GM19324 (cell line): ENCODE measurements at regions not wholly inside any gene's neighbourhood (a gene's known extent, or its start where the extent isn't known, plus 50 kb on each side); places are given as distances from the start of the nearest gene placed in this dataset.

ENCODE experiments used
- ATAC-seq: cut with Tn5 transposase; IDR thresholded peaks from one replicate; pipeline ENCODE4 v1.9.1; 2021; ENCODE audit warnings: mild to moderate bottlenecking, moderate library complexity; ENCODE audit not compliant: unreplicated experiment, low FRiP score

DNA sequence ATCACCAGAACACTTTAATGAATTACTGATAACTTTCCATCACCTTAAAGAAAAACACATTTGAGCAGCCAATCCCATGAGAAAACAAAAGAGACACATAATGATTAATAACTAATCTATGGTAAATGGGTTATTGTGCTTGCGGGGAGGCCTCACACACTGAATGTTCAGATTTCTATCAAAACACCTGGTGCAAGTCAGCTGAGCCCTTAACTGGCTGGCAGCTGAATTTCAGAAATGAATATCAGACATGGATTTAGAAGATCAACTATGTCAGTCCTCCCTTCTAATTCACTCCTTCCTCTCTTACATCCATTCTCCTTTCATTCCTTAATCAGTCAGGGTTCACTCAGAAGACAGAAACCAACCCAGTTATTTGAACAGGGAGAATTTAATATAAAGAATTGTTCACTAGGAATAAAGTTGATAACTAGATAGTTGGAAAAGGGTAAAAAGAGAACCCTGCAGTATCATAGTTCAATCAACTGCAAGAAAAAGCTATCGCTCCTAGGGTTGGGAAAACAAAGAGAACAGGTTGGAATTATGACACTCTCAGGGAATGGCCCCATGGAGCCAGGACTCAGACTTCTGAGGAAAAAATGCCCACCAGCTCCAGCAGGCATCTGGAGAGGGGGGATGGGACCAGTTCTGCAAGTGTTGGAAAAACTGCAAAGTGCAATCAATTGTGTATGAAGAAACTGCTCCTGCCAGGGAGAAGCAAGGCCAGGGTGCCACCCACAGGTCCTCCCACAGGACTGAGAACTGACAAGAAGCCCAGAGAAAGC lies 577.1 kb upstream of the CDH5 start:
- no peak for ATAC-seq

DNA sequence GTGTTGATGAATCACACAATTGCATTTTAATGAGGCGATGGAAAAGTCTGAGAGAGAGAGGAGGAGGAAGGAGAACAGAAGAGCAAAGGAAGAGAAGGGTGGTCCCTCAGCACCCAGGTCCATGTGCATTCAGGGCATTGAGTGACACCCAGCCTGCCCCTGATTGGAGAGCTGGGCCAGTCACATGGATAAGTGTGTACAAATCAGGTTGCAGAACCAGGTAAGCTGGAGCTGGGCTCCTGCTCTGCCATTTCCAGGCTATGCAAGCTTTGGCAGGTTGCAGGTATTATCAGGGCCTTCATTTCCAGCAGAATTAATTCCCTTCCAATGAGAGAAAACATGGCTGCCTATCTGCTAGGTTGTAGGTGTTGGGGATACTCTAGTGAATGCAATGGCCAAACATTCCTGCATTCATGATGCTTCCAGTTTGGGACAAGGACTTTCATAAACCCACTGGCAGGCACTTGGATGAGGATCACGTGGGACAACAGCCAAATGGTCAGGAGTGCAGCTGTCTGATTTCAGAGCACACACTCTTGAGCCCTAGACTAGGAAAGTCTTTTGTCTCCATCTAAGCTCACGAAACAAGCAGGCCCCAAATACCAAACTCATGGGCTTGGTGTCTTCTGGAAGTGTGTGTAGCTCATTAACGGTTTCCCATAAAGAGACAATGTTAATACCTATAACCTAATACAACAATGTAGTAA lies 577.9 kb upstream of the CDH5 start:
- no peak for ATAC-seq

DNA sequence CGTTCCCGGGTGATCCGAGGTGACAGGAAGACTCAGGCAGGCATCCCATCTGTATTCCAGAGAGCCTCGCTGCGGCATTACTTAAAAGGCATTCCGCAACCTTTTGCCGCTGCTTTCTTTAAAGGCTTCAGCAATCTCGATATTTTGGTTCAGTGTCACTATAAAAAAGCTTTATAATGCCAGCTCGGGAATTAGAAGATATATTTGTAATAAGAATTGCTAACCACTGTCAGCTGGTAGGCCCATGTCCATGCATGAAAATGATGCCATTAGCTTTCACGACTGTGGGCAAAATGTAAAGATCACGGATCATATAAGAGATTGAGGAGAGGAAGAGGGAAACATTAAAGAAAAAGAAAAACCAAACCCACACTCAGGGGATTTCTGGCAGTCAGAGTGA lies 578.6 kb upstream of the CDH5 start:
- no peak for ATAC-seq

DNA sequence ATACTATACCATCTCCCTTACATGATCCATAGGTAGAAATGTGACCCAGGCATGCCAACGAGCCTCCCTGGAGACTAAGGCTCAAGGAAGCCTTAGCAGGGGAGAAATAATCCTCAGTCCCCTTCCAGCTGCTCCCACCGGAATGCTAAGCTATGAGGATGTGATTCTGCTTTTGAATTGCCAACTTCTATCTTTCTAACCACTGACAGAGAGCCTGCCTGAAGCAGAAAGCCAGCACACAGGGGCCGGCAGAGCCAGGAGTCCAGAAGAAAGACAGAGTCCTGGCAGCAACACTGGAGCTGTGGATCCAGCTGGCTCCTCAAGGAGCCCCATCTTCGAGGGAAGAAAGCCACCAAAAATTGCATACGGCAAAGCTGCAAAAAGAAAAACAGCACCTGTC lies 579.6 kb upstream of the CDH5 start:
- ATAC-seq: no peak

DNA sequence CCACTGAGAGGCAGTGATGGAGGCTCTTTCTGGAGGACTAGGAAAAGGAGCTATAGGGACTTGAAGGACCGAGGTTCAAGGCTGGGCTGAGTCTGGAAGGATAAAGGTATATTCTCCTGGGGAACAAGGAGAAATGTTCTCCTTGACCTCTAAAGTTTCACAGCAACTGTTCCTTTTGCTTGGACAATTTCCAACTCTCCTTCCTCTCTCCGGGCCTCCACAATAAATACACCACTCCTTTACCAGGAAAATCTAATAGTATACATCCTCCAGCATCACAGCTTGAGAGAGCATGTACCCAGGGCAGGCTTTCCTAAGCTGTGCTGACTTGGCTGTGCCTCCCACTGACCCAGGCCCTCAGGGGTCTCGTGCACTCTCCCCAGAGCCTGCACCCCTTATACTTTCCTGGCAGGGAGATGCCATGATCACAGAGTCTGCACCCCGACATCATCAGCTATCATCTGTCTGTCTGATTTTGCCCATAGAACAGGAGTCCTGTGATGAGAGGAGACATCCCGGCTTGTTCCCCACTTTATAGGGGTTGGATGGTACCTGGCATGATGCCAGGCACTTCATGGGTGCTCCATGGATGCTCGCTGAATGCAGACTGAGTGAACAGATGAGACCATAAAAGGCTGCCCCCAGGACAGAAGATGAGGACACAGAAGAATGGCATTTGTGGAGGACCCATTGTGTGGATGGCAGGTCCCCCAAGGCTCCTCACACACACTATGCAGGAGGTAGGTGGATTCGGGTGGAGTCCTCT lies 582.6 kb upstream of the CDH5 start:
- ATAC-seq: no peak

DNA sequence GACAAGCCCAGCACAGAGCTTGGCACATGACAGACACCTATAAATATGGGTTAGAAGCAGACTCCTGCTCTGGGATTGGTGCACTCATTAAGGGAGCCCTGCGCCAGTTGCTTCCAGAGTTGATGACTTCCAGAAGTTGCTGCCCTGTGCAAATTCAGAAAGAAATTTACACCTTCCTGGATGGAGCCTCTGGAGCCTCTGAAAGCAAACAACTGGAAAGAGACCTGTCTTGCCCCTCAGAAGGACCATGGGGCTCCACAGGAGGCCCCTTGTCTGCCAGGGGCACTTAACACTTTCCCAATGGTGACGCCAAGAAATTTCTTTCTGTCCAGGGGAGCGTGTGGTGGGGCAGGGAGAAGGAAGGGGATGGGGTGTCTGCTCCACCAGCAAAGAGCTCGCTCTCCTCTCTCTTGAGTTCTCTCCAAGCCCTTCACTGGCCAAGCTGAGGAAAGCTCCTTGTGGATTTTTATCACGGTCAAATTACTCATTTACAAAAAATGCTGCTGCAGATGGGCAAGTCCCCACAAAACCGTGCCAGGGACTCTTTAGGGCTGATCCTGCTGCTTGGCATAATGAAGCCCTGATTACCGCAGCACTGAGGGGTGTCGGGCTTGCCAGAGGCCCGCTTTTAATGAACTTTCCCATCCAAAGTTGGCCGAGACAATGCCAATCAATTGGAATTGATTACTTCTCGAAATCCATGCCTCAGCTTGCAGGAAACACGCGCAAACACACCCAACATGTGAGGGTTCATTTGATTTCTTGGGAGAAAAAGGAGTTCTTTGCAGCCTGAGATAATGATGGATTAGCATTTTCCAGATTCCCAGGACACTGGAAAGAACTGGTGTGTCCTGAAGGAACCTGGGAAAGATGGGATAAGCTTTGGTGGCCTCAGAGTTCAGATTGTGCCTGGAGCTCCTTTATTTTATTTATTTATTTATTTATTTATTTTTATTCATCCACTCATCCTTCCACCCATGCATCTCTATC lies 583.6 kb upstream of the CDH5 start:
- no peak for ATAC-seq

DNA sequence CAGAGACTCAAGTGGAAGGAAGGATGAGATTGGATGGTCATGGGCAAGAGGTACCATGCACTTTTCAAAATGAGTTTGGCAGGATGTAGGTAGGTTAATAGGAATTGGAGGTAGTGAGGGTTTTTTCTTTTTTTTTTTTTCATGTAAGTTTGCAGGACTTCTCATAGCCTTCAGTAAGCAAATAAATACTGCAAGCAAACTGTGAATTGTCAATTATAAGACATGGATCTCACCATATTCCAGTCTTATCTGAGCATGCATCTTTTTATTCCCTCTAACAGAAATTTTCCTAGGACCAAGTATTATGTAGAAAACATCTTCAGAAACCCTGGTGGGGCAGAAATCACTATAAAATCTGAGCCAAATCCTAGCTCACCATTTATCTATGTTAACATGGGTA lies 584.6 kb upstream of the CDH5 start:
- no peak for ATAC-seq

DNA sequence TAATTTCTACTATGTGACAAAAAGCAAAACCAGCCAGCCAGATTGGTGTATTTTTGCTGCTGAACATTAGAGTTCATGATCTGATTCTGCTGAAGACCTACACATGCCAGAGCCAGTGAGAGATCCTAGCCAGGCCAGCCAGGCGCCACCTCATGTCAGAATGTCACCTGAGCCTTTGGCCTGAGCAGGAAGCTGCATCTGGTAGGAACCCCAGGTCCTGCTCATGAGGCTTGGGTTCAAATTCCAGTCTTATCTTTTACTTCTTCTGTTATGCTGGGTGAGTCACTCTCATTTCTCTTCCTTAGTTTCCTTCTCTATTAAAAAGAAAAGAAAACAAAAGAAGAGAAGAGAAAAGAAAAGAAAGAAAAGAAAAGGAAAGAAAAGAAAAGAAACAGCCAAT lies 585.1 kb upstream of the CDH5 start:
- ATAC-seq: no peak

DNA sequence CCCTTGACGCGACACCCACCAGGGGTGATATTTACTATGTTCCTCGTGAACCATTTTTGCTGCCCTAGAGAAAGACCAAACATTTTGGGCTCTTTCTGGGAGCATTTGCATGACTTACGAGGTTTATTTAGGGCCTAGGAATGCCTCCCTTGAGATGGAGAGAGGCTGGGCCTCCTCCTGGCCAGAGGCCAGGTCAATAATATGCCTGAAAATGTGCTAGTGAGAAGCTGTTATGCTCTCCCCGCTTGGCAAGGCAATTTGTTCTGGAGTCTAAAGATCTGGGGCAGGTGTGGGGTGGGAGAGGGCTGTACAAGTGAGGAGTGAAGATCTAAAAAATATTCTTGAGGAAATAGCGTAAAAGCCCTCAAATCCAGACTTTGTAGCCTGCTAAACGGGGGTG lies 587.3 kb upstream of the CDH5 start:
- ATAC-seq: no peak

DNA sequence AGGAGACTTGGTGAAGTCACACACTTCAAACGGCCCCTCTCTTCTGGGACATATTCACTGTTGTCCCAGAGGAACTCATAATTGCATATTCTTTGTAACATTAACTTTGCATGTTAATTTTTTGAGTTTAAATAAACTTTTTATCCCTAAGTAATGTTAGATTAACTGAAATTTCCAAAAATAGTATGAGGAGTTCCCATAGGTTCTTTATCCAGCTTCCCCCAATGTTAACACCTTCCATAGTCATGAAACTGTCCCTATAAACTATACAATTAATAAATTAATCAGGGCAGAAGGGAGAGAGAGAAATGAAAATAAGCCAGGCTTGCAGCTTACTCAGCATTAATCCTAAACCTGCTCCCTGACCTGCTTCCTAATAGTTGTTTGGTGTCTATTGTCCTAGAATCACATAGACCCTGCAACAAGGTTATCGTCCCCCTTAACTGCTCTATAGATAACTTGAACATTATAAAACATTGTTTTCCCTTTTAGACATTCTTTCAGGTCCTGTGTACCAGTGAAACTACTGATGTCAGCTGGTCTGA lies 589.8 kb upstream of the CDH5 start:
- ATAC-seq: no peak

DNA sequence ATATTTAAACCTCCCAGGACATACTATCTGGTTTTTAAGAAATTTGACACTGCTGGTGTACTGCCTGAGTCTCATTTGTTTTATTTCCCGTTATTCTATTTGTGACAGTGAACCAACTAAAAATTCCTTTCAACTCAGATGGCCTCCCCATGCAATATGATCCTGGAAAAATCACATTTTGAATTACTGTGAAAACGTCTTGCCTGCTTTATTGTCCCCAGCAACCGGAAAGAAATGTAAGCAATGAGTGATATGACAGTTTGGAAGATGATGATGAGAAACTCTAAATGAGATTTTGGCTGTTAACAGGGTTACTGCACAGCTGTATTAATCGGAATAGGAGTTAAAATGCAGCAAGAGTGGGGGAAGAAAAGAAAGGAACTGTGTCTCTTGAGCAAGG lies 590.7 kb upstream of the CDH5 start:
- no peak for ATAC-seq

DNA sequence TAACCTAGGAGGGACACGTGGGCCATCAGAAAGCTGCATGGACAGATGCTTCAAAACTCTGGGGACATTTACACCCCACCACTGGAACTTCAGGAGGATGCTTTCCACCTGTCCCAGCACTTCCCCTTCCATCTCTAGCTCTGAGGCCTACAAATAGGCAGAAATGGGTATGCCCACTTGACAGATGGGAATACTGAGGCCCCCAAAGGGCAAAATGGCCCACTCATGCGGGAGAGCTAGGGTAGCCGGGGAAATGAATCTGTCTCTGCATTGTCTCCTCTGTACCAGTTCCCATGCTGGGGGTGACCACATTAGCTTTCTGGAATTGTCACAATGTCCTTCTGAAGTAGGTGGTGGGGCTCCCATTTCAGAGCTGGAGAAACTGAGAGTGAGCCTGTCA lies 592.1 kb upstream of the CDH5 start:
- no peak for ATAC-seq

DNA sequence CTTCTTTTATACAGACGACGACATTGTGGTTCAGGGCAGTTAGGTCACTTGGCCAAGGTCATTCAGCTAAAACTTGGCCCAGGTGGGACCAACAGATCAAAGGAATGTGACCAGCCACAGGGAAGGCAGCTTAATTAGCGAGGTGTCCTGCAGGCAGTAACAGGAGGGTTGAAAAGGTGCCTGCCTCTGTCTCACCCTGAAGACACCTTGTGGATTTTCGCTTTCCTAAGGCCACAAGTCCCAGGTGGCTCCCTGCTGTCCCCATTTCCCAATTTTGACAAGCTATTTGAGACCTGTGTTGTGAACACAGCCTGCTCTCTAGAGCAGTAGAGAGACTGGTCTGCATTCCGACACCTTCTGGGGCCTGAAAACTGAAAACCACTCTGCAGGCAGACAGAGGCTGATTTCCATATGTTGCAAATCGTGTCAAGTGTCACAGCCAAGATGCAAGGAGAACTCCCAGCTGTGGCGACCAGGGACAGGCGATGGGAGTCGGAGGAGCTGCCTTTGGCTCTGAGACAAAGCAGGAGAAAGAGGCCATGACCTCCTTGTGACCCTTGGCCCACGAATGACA lies 593.1 kb upstream of the CDH5 start:
- ATAC-seq: no peak

DNA sequence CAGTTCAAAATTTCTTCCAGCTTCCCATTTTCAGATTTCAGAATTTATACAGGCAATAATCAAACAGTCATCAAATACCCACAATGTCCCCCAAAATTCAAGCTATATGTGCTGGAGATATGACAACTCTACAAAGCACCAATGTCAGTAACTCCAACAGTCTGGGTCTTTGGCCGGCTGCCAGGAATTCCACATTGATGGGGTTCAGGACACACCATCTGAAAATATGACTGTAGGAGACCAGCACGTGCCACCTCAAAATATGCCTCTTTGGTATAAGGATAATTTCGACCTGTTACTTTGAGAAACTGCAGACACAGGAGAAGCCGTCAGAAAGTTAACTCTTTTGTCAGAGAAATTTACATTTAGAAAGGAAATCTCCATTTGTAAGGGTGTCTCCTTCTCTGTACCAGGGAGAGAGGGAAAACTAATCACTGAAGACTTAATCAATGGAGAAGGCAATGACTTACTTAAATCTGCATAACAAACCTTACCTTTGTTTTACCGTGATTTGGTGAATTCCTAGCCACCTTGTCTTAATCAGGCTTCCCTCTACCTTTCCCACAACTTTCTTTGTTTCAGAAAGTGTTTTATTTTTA lies 594.3 kb upstream of the CDH5 start:
- no peak for ATAC-seq

DNA sequence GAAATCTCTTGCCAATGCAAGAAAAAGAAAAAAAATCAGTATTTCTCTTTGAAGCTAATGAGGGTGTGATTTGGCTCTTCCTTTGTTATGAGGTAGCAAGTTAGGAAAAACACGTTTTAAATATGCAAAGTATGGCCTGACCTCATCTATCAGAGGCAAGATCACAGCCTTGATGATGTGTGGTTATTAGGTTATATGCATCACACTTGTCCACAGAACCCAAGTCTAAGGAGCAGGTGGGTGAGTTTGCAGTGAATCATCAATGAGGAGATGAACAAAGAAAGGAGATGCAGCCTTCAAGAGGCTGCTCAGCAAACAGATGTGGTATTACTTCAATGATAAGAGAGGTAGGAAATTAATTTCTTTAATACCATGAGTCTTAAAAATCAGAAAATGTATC lies 594.8 kb upstream of the CDH5 start:
- no peak for ATAC-seq

DNA sequence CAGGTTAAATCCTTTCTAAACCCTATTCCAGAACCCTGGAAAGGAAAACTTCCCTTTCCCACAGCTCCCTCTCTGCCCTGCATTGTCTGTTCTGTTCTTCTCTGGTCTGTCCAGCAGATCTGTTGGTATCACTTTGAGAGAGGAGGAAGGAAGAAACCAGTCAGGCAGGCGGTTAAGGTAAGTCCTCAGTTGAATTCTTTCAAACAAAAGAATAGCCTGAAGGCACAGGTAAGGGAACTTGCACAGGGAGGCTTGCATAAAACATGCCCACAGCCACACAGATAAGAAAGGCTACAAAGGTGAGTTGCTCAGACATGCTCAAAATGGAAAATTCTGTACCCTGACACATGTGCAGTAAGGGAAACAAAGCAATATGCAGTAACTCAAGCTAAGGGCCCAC lies 595.7 kb upstream of the CDH5 start:
- no peak for ATAC-seq

DNA sequence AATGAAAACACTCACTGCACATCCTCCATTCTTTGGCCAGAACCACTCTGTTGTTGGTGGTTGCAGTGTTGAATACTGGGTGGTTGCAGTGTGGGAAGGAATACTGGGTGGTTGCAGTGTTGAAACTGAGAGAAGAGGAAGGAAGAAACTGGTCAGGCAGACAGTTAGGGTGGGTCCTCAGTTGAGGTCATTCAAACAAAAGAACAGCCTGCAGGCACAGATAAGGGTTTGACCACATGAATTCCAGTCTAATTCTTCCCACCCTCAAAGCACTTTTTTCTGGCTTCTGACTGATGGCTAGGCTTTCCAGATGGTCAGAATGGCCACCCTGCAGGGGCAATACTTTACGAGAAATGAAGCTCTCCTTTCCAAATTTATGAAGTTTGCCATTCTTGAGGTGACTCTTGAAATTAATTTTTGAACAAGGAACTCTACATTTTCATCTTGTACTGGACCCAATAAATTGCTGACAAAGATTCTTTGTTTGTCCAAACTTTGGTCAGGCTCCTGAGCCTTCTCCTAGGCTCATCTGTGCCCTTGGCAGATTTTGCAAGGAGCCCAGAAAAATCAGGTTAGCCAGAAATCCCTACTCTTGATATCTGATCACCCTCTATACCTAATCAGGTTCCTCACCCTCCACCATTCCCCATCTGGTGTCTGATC lies 596.6 kb upstream of the CDH5 start:
- ATAC-seq: no peak

DNA sequence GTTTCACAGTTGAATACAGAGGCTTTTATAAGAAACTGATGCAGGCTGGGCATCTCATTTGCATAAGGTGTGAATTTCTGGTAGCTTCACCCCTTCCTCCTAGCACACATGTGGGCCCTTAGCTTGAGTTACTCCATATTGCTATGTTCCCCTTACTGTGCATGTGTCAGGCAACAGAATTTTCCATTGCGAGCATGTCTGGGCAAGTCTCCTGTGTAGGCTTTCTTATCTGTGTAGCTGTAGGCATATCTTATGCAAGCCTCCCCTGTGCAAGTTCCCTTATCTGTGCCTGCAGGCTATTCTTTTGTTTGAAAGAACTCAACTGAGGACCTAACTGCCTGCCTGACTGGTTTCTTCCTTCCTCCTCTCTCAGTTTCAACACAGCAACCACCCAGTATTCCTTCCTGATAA lies 597.4 kb upstream of the CDH5 start:
- no peak for ATAC-seq

DNA sequence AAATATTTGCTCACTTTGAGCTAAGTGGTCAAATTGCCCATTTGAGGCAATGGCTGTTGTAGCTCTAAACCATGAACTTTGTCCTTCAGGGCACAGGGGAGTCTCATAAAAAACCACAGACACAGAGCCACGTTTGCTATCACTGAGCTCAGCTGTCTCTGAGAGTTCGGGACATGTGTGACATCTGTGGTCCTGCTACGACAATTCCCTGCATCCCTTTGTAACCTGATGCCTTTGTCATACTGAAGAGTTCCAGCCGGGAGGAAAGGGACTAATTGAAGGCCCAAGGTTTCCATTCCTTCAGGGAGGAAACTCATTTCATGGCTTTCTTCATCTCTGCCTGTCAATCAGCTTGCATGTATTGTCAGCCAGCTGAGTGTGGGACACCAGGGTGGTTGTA lies 599.4 kb upstream of the CDH5 start:
- ATAC-seq: no peak
